Activated CD4-positive, alpha-beta T cell treated with anti-CD3 and anti-CD28 coated beads, Interleukin-2, amount 50 U/mL, for 24 hours (primary cell): ENCODE measurements at regions not wholly inside any gene's neighbourhood (a gene's known extent, or its start where the extent isn't known, plus 50 kb on each side); places are given as distances from the start of the nearest gene placed in this dataset.

Source experiments
- DNase-seq, 2 donors: peaks; one replicate each; pipeline ENCODE4 v3.0.0-alpha.2; 2020; ENCODE audit warnings: low read depth in 1 of 2, low spot score in 1 of 2

DNA sequence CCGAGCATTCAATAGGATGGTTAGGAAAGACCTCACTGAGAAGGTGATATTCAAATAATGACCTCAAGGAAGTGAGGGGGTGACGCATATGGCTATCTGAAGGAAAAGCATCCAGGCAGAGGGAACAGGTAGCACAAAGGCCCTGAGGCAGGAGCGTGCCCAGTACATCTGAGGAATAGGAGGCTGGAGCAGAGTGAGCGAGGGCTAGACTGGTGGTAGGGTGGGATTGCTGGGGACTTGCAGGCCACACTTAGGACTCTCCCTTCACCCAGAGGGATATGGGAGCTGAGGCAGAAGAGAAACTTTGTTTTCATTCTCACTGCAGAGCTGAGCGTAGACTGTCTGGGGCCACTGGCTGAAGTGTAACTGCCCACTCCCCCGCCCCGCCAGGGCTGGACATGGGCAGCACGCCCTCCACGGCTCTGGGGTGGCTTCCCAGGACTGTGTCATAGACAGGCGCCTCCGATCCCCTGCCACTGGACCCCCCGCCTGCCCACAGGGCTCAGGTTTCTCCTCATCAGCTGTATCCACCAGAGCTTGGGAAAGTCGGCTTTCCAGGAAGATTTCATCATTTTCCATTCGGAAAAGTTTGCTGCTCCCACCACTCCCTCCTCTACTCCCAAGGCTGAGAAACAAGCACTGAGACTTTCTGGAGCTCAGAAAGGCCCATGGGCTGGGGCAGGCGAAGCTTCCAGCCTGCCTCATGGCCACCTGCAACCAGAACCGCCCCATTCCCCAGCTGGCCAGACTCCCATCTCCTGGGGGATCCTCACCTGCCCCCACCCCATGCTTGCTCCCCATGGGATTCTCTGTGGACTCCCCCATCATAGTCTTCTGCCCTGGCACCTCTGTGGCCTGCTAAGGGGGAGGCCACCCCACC is 142.6 kb downstream of the MRPL14 start:
- no peak for DNase-seq

DNA sequence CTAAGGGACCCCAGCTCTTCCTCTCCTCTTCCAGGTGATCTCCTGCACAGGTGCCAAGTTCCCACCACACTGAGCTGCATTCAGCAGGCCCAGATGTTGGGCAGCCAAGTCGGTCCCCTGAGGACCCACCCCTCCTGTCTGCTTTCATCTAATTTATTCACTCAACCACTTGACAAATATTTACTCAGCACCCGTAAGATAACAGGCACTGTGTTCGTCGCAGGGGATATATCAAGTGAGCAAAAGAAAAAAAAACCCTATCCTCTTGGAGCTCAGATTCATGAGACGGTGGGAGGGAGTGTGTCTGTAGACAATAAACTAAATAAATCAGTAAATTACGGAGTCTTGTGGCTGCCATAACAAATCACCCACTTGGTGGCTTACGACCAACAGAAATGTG is 143.6 kb downstream of the MRPL14 start:
- no peak for DNase-seq

DNA sequence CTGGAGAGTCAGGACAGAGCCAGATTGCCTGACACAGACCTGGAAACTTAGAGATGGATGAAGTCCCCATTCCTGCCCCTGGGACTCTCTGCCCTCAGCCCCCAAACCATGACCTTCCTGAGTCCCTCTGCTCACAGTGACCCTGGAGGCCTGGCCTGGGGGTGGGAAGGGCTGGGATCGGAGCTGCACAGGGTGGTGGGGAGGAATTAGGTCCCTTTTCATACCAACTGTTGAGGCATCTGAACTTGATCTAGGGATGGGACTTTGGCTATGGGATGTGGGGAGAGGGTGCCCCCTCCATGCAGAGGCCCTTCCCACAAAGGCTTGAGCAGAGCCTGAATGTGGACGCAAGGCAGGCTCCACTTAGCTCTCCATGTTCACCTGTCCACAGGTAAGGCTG is 144.1 kb downstream of the MRPL14 start:
- DNase-seq: no peak

DNA sequence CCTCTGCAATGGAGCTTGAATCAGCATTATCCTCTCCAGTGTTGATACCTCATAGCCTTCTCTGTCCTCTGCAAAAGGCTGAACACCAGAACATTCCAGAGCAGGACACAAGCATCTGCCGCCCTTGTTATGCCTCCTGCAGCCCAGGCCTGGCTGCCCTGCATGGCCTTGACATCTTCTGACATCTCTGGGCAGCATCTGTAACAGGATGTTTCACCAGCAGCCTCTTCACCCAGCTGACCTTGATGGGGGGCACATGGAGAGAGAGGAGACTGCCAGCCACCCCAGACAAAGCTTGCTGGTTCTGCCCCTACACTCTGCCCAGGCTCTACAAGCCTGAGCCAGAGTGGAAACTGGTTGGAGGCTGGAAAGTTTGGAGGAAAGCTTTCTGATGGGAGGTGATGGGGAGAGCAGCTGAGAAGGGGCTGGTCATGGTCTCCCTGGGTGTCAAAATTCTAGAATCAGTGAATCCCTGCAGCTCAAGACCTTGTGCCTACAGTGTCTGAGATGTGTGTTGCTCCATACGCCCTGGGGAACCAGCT is 145.1 kb downstream of the MRPL14 start:
- DNase-seq: no peak

DNA sequence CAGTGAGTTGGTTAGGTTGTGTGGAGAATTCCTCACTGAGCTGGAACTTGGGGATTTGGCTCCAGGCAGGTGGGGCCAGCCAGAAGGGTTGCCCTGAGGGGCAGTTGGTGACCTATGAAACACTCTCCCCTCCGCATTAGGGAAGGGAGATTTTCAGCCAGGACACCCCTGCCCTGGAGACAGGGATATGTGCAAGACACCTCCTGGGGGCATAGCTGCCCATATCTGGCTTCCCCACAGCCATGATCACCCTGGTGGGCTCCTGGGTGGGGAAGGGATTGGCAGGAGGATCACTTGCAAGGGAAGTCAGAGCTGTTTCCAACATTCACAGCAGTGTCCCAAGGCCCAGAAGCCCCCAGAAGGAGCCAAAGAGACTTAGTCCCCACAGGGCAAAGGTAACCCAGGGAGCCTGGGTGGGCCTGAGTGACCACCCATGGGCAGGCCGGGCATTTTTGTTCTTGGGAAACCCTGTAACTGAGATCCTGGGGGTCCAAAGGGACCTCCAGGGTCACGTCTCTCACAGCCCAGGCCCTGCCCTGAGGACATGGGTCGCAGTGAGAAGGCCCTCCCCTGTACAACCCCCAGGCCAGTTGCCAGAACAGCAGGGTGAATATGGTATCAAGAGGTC is 145.8 kb downstream of the MRPL14 start:
- DNase-seq: no peak

DNA sequence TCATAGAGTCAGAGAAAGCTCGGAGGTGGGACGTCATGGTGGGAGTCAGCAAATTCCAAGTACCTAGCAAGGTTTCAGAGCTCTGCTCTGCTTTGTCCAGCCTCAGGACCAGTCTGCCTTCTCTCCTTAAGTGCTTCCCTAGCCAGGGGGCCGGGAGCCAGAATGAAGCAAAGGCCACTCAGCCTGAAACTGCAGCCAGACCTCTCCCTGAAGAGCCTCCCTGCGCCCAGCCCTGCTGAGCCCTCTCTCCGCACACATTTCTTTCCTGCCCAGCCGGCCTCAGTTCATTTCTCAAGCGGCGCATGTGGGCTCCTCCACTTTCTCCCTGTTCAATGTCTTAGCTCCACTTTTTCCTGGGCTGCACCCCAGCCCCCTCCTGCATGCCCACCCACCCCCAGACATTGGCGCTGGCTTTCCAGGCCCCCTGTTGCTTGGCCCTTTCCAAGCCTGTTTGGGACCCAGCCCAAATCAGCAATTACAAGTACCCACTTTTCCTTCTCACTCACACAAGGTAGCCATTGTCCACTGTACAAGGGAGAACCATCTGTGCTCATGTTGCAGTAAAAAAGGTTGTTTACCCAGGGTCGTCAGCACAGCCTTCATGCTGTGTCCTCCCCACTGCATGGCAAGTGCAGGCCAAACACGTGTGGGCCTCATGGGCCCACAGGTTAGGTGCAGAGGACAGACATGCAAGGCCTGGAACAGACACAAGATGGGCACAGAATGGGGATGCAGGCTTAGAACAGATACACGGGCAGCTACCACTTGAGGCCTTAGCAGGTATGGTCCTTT is 147.1 kb downstream of the MRPL14 start:
- DNase-seq: no peak

DNA sequence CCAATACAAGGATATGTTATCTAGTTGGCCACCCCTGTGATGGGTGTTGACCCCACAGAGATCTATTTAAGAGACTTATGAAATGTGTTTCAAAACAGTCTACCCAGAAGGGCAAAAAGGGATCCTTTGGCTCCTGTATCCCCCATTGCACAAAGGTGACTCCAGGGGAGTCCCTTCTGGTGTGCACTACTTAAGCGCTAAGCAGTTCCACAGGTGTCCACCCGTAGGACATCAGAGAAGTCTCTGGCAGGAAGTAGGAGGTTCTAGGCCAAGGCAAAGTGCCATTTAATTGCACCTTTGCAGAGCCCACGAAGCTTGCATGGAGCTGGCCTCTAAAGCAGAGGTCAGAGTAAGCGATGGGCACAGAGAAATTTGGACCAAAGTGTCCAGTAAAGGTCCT is 147.7 kb downstream of the MRPL14 start:
- no peak for DNase-seq

DNA sequence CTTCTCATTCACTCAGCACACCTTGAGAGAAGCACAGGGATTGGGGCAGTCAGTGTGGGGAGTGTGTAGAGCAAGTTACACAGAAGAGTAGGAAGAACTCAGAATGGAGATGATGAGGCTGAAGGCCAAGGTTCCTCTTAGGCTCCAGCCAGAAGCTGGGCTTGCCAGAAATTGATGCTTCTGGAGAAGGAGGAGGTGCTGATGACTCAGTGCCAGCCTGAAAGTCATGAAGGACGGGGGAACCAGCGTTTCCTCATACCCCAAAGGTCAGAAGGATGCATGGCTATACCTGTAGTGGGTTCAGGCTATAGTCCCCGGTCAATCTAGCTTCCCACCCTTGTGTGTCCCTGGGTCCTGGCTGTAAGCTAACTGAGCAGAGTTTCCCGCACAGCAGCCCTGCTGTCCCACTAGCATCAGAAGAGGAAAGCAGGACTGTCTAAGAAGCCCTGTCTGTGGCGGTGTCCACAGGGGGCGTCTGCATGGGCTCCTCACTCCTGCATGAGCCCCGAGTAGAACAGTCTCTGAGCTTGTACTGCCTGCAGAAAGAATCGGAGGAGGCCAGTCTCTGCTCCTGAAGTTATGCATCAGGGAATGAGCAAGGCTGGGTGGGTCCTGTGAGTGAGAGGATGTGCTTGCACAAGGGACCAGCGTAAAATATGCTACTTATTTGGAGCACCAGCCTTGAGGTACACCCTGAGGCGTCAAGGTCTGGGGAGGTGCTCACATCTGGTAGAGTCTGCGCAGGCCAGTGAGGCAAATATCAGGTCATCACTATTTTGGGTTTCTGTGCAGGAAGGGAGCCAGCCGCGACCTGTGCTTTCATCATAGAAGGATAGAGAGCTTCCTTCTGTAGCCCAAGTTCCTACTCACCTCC is 148.5 kb downstream of the MRPL14 start:
- no peak for DNase-seq

DNA sequence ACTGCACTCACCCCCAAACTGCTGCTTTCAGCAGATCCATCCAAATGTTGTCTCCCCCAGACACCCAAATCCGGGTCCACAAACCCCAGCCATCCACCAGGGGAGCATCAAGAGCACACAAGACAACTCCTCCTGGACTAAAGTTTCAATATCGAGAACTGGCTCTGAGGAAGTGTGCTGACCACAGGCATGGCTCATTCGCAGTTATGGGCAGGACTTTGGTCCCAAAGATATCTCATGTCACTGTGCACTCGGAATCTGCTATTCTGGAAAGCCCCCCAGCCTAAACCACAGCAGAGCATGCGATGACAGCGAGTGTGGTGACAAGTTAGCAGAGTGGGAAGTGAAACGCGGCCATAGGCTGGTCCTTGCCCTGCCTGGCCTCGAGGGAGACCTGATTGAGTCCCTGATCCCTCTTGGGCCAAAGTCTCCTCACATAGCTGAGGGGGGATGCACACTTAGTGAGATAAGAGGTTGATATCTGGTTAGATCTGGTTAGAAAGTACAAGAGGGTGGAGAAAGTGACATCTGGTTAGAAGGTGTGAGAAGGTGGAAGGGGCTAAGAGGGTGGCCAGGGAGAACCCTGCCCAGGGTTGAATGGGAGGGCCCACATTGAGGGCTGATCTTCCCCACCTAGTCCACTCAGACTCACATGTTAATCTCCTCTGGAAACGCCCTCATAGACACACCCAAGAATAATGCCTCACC is 149.7 kb downstream of the MRPL14 start:
- DNase-seq: no peak

DNA sequence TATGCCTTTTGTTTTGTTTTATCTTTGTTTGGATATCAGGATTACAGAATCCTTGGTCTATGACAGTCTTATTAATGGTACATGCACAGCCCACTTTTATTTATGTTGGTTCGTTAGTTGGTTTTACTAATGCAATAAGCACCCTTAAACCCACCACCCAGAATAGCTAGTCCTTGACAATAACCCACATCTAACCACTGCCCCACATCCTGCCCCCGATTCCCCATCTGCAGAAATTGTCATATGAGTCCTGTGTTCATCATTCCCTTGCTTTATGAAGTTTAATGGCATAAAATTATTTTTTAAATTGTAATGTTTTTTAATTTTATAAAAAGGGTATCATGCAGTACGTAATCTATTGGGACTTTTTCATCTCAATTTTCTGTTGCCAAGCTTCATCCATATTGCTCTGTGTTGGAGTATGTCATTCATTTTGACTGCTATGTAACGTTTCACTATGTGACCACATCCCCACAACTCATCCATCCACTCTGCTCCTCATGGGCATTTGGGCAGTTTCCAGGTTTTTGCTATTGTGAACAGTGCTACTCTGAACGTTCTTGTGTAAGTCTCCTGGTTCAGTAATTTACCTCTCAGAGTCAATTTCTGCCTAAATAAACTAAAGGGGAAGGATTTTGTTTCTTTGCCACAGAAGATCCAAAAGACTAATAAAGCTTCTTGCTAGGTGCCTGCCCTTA is 150.4 kb downstream of the MRPL14 start:
- no peak for DNase-seq

DNA sequence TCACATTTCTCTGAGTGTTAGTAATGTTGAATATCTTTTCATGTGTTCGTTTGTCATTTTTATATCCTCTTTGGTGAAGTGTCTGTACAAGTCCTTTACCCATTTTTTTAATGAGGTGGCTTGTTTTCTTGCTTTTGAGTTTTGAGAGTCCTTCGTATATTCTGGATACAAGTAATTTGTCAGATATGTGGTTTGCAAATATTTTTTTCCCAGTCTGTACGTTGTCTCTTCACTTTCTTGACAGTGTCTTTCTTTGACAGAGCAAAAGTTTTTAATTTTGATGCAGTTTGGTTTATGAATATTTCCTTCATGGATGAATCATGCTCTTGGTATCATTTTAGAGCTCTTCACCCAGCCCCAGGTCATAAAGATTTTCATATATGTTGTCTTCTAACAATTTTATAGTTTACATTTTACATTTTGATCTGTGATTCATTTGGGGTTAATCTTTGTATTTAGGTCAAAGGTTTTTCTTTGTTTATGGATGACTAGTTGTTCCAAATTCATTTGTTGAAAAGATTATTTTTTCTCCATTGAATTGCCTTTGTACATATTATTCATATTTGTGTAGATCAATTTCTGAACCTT is 152.5 kb downstream of the MRPL14 start:
- no peak for DNase-seq

DNA sequence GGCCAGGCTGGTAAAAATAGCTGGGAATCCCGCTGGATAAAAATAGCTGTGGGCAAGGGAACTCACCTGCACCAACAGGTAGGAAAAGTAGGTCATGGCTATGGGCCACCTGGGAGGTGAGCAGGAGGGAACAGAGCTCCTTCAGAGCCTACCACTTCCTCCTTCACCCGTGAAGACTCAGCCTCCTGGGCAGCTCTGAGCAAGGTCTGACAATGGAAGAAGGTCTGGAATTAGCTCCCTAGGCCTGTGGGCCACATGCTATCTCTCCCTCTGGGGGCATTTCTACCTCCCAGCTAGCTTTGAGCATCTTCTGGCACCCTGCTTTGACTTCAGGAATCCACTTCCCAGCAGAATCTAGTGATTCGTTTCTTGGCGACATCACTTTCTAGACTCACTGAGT is 153.9 kb downstream of the MRPL14 start:
- DNase-seq: no peak

DNA sequence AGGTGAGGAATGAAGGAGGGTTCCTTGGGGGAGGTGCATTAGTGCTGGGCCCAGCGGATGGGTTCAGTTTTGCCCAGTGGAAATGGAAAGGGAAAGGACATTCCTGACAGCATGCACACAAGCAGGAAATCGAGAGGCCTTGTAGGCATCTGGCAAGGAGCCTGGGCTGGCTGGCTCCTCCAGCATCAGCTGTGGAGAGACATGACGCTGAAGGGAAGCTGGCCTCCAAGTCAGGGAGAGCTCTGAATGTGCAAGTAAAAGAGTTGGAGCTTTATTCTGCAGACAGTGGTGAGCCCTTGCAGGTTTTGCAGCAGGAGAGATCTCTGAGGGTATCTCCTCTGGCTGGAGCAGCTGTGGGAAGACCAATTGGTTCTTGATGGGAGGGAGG is 154.3 kb downstream of the MRPL14 start:
- no peak for DNase-seq

DNA sequence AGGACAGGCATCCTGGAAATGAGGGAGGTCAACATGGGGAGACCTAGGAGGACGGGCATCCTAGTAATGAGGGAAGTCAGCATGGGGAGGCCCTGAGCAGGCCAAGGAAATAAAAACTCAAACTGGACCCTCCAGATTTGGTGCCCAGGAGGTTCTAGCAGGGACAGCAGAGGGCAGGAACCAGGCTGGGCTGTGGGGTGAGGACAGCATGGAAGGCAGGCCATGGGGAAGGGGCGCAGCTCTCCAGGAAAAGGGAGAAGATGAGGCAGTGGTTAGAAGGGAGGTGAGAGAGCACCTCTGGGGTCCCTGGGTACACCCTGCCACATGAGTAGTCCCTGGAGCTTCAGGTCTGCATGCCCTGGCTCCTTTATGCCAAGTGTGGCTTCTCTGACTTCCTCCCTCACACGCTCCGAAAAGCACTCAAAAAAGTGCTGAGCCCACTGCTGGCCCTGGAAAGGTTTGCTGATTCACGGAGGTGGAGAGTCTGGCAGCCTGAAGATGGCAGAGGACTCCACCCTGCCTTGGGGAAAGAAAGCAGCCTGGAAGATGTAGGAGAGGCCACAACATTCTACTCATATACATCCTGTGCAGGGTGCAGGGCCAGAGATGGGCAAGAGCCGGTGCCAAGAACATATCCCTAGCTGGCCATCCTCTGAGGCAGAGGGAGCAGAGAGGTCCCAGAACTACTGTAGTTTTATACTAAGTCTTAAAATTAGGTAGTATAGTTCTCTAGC is 154.9 kb downstream of the MRPL14 start:
- no peak for DNase-seq

DNA sequence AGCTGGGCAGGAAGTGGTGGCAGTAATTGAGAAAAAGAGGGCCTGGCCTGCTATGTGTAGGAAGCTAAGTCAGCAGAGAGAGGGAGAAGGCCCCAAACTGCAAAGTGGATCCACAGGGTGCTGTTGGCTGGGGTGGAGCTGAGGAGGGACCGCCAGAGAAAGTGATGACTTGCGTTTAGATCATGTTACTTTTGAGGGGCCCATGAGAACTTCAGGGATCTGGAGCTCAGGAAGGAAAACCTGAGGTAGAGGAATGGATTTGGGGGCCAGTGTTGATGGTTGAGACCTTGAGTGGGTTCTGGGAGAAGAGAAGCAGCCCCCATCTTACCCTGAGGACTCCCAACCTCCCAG is 155.5 kb downstream of the MRPL14 start:
- no peak for DNase-seq

DNA sequence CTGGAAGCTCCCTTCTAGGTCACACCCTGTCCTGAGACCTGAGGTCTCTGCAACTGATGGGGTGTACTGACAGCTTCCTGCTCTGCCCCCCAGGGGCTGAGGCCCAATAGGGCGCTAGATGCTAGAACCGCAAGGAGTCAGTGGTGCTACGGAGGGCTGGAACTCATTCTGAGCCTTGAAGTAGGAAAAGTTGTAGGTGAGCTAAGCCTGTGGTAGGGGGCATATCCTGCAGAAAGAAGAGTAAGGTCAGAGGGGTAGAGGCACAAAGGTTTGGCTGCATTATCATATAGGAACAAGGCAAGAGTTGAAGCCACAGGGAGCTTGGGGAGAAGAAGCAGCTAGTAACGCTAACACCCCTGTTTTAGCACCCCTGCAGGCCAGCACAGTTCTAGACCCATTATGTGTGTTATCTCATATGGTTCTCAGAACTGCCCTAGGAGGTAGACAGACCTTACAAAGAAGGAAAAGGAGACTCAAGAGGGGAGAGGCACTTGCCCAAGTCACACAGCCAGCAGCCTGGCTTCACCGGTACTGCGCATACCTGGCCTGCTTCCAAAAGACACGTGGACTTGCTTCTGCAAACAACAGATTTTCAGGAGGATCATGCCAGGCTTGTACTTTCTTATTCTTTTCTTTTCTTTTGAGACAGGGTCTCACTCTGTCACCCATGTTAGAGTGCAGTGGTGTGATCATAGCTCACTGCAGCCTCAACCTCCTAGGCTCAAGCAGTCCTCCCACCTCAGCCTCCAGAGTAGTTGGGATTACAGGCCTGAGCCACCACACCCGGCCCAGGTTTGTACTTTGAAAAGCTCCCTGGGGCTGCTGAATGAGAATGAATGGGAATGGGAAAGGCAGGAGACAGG is 156.1 kb downstream of the MRPL14 start:
- DNase-seq: no peak

DNA sequence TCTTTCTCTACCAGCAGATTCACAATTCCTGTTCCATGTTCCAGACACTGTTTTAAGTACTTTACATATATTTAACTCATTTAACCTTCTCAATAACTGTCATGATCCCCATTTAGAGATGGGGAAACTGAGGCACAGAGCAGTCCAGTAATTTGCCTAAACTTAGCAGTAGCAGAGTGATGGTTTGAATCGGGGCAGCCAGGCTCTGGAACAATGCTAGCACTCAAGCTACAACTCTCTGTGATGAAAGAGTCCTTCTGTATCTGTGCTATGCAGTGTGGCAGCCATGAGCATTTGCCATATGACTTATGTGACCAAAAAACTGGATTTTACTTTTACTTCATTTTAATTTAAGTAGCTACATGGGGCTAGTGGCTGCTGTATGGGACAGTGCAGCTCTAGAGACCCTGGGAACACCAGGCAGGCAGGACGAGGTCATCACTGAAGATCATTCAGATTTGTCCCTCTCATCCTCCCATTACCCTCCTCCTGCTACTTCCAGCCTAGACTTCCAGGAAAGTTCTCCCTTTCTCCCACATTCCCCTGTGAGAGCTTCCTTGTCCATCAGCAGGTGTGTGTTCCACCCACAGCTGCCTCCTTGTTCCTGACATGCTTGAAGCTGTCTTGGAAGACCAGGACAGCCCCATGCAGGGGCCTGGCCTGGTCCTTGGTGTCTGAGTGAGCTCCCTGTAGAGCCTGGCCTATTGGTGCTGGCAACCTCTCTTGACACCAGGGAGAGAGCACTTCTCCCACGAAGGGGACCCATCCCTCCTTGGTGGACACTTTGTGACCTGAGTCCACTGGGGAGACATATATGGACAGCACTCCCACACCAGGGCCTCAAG is 157.0 kb downstream of the MRPL14 start:
- DNase-seq: no peak
